Tibial artery (tissue), 4 donors: ENCODE measurements at regions not wholly inside any gene's neighbourhood (a gene's known extent, or its start where the extent isn't known, plus 50 kb on each side); places are given as distances from the start of the nearest gene placed in this dataset.

Source experiments
- DNase-seq, 2 donors: peaks; one replicate each; pipeline ENCODE4 v3.0.0-alpha.2; 2019
- H3K27ac ChIP-seq, 2 donors: fragments of 200-600 bp; sonication (generic) in 1 of 2; 1 replicate in 1 of 2; 2 replicates in 1 of 2; pipeline ENCODE4 v1.5.1; 2018 to 2019; ENCODE audit warnings: mild to moderate bottlenecking in 1 of 2
- H3K27me3 ChIP-seq, 2 donors: fragments of 200-600 bp; sonication (generic) in 1 of 2; one replicate each; pipeline versions ENCODE4 v1.5.1 to v1.6.0; 2016 to 2019
- H3K36me3 ChIP-seq, 3 donors: fragments of 200-600 bp; sonication (generic) in 2 of 3; one replicate each; pipeline ENCODE4 v1.5.1; 2016 to 2019; ENCODE audit warnings: mild to moderate bottlenecking in 2 of 3
- H3K4me1 ChIP-seq, 4 donors: fragments of 200-600 bp; sonication (generic) in 2 of 4; 1 replicate in 3 of 4; 2 replicates in 1 of 4; pipeline ENCODE4 v1.5.1; 2016 to 2019
- H3K4me3 ChIP-seq, 2 donors: fragments of 200-600 bp; sonication (generic) in 1 of 2; 1 replicate in 1 of 2; 2 replicates in 1 of 2; pipeline ENCODE4 v1.5.1; 2018 to 2019; ENCODE audit warnings: mild to moderate bottlenecking in 2 of 2
- H3K9me3 ChIP-seq, 3 donors: fragments of 200-600 bp; sonication (generic) in 1 of 3; one replicate each; pipeline ENCODE4 v1.5.1; 2016 to 2019
- intact Hi-C: fragments of 100-400 bp; cut with DNase I; formaldehyde crosslinking; loops from one replicate; pipeline ENCODE4 v1.15.0; 2023; ENCODE audit warnings: low total_unique reads
- TF ChIP-seq, protein P1 (sequence below), 2 experiments: fragments of 200-600 bp in 1 of 2; fragments of 450-650 bp in 1 of 2; IDR thresholded peaks; one replicate each; pipeline ENCODE4 v1.5.1; 2017 to 2019; ENCODE audit warnings: antibody characterized with exemption in 2 of 2, mild to moderate bottlenecking in 1 of 2, moderate library complexity in 1 of 2

DNA sequence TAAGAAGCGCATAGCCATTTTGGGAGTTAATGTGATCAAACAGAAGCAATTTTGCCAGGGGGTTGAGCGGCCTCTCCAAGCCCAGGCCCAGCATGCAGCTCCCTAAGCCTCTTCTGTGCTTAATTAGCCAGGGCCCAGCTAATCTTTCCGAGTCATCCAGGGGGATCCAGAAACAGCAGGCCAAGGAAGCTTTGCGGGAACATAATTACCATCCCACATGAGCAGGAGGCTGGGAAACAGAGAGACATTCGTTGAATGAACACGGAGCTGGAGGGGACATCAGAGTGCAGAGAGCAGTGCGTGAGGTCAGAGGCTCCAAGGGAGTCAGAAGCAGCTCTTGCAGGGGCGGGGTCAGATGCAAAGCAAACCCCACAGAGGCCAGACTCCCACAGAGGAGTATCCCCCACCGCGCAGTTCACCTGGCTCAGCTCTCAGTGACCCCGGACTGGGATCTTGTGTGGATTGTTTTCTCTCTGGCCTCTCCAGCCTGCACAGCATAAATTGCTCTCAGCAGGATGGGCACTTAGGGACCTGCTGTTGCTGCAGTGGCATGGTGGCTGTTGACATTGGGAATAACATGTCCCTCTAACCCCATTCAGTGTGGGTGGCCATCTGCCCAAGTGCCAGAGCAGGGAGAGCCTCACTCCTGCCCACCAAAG, 657.4 kb downstream of the AJAP1 start:
- H3K9me3 ChIP-seq: no peaks in the 10 kb centered on the region
- H3K27ac ChIP-seq: no peak overlapping the region
- no peaks in the 10 kb centered on the region for H3K4me1 ChIP-seq
- TF ChIP-seq, protein P1, sequence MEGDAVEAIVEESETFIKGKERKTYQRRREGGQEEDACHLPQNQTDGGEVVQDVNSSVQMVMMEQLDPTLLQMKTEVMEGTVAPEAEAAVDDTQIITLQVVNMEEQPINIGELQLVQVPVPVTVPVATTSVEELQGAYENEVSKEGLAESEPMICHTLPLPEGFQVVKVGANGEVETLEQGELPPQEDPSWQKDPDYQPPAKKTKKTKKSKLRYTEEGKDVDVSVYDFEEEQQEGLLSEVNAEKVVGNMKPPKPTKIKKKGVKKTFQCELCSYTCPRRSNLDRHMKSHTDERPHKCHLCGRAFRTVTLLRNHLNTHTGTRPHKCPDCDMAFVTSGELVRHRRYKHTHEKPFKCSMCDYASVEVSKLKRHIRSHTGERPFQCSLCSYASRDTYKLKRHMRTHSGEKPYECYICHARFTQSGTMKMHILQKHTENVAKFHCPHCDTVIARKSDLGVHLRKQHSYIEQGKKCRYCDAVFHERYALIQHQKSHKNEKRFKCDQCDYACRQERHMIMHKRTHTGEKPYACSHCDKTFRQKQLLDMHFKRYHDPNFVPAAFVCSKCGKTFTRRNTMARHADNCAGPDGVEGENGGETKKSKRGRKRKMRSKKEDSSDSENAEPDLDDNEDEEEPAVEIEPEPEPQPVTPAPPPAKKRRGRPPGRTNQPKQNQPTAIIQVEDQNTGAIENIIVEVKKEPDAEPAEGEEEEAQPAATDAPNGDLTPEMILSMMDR (IDR thresholded peaks at IDR 0.05): no peak
- peaks cover 0 to 20% of the 10 kb centered on the region in 2 donors for H3K27me3 ChIP-seq
- no peaks in the 10 kb centered on the region for H3K36me3 ChIP-seq
- intact Hi-C loops: no loop called here
- DNase-seq: no peak
- no peak overlapping the region for H3K4me3 ChIP-seq

- Histone ChIP-seq H3K36me3 (no peaks in the 10 kb centered on the region), H3K27me3 (peaks cover 0 to 20% of the 10 kb centered on the region in 2 donors), H3K9me3 (no peaks in the 10 kb centered on the region), H3K27ac (no peak overlapping the region), H3K4me3 (no peak overlapping the region), H3K4me1 (no peaks in the 10 kb centered on the region)
- no peak for DNase-seq
- intact Hi-C loops: no loop called here
- TF ChIP-seq, protein P1 (IDR thresholded peaks at IDR 0.05): no peak
Observed at GRCh38 chr1:5311147-5311546, 656.7 kb downstream of the AJAP1 start.

DNA sequence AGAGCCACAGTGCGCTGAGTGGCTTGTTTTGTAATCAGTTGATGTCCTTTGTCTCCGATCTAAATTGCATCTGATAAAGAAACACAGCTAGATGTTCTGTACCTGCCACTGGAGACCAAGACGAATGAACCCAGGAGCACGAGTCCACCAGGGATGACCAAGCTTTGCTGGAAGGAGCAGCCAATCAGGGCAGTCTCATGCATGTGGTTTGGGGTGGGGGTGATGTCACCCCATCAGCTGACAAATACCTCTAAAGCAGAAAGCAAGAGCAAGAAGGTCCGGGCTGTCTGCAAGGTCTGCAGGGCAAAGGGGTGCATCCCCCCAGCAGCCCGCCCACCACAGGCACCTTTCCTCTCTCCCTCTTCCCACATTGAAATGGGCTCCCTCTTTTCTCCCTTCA, 653.8 kb downstream of the AJAP1 start:
- Histone ChIP-seq H3K4me1 (no peaks in the 10 kb centered on the region), H3K27ac (no peak overlapping the region), H3K27me3 (peaks cover 0 to 15% of the 10 kb centered on the region in 2 donors), H3K36me3 (no peaks in the 10 kb centered on the region), H3K9me3 (no peaks in the 10 kb centered on the region), H3K4me3 (no peak overlapping the region)
- TF ChIP-seq, protein P1 (IDR thresholded peaks at IDR 0.05): no peak
- intact Hi-C loops: no loop called here
- DNase-seq: no peak

GRCh38 chr1:5304702-5305101, 650.3 kb downstream of the AJAP1 start:
- no peak overlapping the region for H3K27ac ChIP-seq
- no peaks in the 10 kb centered on the region for H3K36me3 ChIP-seq
- H3K4me1 ChIP-seq: no peaks in the 10 kb centered on the region
- no peaks in the 10 kb centered on the region for H3K27me3 ChIP-seq
- no peaks in the 10 kb centered on the region for H3K9me3 ChIP-seq
- intact Hi-C loops: no loop called here
- H3K4me3 ChIP-seq: no peak overlapping the region
- TF ChIP-seq, protein P1 (IDR thresholded peaks at IDR 0.05): no peak
- DNase-seq: no peak

DNA sequence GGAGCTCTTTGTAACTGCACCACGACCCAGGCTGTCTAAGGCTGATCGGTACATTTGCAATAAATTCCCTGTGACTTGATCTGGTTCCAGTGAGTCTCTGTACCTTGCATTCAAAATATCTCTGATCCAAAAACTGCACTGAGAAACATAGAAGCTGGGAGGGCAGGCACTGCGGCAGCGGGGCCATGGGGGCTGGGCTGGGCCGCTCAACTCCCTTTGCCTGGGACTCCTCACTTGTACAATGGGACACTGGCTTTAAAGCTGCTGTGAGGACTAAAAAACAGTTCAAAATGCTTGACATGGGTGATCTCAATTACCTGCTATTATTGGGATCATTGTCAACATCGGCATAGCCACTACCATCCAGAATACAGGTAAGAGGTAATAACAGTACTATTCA, 644.0 kb downstream of the AJAP1 start:
- no peaks in the 10 kb centered on the region for H3K4me1 ChIP-seq
- H3K9me3 ChIP-seq: no peaks in the 10 kb centered on the region
- no peak for DNase-seq
- H3K27me3 ChIP-seq: peaks cover 0 to 16% of the 10 kb centered on the region in 2 donors
- TF ChIP-seq, protein P1 (IDR thresholded peaks at IDR 0.05): no peak
- H3K27ac ChIP-seq: no peak overlapping the region
- intact Hi-C loops: no loop called here
- H3K4me3 ChIP-seq: no peak overlapping the region
- no peaks in the 10 kb centered on the region for H3K36me3 ChIP-seq

- TF ChIP-seq, protein P1 (IDR thresholded peaks at IDR 0.05): no peak
- Histone ChIP-seq H3K27me3 (peaks cover 0 to 16% of the 10 kb centered on the region in 2 donors), H3K9me3 (no peaks in the 10 kb centered on the region), H3K36me3 (no peaks in the 10 kb centered on the region), H3K27ac (no peak overlapping the region), H3K4me3 (no peak overlapping the region), H3K4me1 (no peaks in the 10 kb centered on the region)
- intact Hi-C loops: no loop called here
- DNase-seq: no peak
Observed at GRCh38 chr1:5297886-5298239, 643.5 kb downstream of the AJAP1 start.
